Central memory CD8-positive, alpha-beta T cell (primary cell): ENCODE measurements at regions not wholly inside any gene's neighbourhood (a gene's known extent, or its start where the extent isn't known, plus 50 kb on each side); places are given as distances from the start of the nearest gene placed in this dataset.

Experiments
- ATAC-seq: fragments of 150-1000 bp; cut with Tn5 transposase; replicated peaks from 2 replicates; pipeline ENCODE4 v1.10.0; 2022; ENCODE audit warnings: mild to moderate bottlenecking, moderate FRiP score, moderate number of reproducible peaks; ENCODE audit not compliant: poor library complexity, severe bottlenecking; ENCODE audit errors: extremely low read depth
- DNase-seq, 2 donors: peaks; one replicate each; pipeline ENCODE4 v3.0.0; 2021; ENCODE audit warnings: low spot score in 2 of 2
- H3K27ac Mint-ChIP-seq: one replicate; pipeline ENCODE4 v1.8.0; 2022; ENCODE audit warnings: low read depth, mild to moderate bottlenecking, moderate library complexity, mixed read lengths
- H3K27me3 Mint-ChIP-seq: one replicate; pipeline ENCODE4 v1.8.0; 2022; ENCODE audit warnings: mixed read lengths
- H3K36me3 Mint-ChIP-seq: one replicate; pipeline ENCODE4 v1.8.0; 2022; ENCODE audit warnings: mild to moderate bottlenecking, moderate library complexity, mixed read lengths; ENCODE audit not compliant: insufficient read depth
- H3K4me1 Mint-ChIP-seq: one replicate; pipeline ENCODE4 v1.8.0; 2022; ENCODE audit warnings: mixed read lengths
- H3K4me3 Mint-ChIP-seq: one replicate; pipeline ENCODE4 v1.8.0; 2022; ENCODE audit warnings: mild to moderate bottlenecking, moderate library complexity, mixed read lengths
- H3K9me3 Mint-ChIP-seq: one replicate; pipeline ENCODE4 v1.8.0; 2022; ENCODE audit warnings: mixed read lengths

DNA sequence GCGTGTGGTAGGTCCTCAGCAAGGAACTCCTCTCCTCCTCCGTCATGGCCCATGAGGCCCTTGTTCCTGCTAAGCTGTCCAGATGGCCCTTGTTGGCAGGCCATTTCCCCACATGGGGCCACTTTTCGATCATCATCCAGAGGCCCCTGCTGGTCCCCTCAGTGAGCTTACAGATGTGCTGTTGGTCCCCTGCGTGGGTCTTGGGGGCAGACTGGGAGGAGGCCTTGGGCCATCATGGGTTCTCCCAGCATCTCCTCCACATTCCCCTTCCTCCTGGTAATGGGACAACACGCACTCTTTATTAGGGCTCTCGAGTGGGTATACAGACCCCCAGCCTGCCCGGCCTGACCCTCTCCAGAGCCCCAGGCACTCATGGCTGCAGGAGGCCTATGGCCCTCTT lies 114.7 kb downstream of the BEGAIN start:
- H3K9me3 Mint-ChIP-seq = no peaks in the 10 kb centered on the region
- no peaks in the 10 kb centered on the region for H3K27me3 Mint-ChIP-seq
- H3K4me1 Mint-ChIP-seq = peaks cover 8% of the 10 kb centered on the region
- H3K27ac Mint-ChIP-seq = no peak overlapping the region
- no peak overlapping the region for H3K4me3 Mint-ChIP-seq
- H3K36me3 Mint-ChIP-seq = no peaks in the 10 kb centered on the region
- DNase-seq = no peak
- no peak for ATAC-seq

DNA sequence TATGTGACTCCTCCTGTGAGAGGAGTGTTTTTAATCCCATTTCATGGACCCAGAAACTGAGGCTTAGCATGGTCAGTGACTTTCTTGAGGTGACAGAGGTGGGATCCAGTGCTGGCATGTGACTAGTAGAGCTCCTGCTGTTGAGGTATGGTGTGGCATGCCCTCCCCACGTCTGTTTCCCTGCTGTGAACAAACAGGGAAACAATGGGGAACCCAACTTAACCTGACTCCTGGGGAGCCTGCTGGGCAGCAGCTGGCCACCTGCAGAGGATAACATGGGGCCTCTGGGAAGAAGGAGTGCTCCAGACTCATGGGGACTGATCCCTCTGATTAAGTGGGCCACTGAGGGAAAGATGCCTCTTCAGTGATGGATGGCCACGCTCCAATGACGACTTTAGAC lies 114.0 kb downstream of the BEGAIN start:
- ATAC-seq (no peak), DNase-seq (no peak)
- Mint-ChIP-seq H3K4me1 (peaks cover 8% of the 10 kb centered on the region), H3K36me3 (no peaks in the 10 kb centered on the region), H3K9me3 (no peaks in the 10 kb centered on the region), H3K27ac (no peak overlapping the region), H3K4me3 (no peak overlapping the region), H3K27me3 (no peaks in the 10 kb centered on the region)

DNA sequence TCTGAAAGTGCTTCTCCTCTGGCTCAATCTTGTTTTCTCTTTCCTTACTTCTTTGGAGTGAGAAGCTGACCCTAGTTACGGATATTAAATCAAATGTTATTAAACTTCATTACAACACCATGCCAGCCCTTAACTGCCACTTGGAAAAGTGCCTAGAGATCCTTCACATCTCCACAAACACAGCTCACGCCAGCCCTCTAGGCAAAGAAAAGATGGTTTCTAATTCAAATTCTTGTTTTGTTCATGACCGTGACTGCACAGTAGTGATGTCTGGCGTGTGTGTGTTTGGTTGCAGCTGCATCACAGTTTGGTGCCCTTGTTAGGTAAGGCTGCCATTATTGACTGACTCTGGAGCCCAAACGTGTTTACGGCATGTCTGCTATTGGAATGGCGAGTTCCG lies 113.0 kb downstream of the BEGAIN start:
- H3K27ac Mint-ChIP-seq = no peak overlapping the region
- H3K9me3 Mint-ChIP-seq = no peaks in the 10 kb centered on the region
- no peak overlapping the region for H3K4me3 Mint-ChIP-seq
- H3K27me3 Mint-ChIP-seq = no peaks in the 10 kb centered on the region
- DNase-seq = no peak
- H3K4me1 Mint-ChIP-seq = peaks cover 8% of the 10 kb centered on the region
- ATAC-seq = no peak
- no peaks in the 10 kb centered on the region for H3K36me3 Mint-ChIP-seq

DNA sequence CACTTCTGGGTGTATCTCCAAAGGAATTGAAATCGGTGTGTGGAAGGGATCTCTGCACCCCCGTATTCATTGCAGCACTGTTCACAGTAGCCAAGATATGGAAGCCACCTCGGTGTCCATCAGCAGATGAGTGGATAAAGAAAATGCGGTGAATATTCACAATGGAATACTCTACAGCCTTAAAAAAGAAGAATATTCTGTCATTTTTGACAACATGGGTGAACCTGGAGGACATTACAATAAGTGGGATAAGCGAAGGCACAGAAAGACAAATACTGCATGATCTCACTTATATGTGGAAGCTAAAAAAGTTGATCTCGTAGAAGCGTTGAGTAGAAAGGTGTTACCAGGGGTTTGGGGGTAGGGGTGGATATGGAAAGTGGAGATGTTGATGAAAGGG lies 111.9 kb downstream of the BEGAIN start:
- no peaks in the 10 kb centered on the region for H3K27me3 Mint-ChIP-seq
- H3K27ac Mint-ChIP-seq = no peak overlapping the region
- no peaks in the 10 kb centered on the region for H3K9me3 Mint-ChIP-seq
- H3K36me3 Mint-ChIP-seq = no peaks in the 10 kb centered on the region
- ATAC-seq = no peak
- no peaks in the 10 kb centered on the region for H3K4me1 Mint-ChIP-seq
- DNase-seq = no peak
- H3K4me3 Mint-ChIP-seq = no peak overlapping the region

DNA sequence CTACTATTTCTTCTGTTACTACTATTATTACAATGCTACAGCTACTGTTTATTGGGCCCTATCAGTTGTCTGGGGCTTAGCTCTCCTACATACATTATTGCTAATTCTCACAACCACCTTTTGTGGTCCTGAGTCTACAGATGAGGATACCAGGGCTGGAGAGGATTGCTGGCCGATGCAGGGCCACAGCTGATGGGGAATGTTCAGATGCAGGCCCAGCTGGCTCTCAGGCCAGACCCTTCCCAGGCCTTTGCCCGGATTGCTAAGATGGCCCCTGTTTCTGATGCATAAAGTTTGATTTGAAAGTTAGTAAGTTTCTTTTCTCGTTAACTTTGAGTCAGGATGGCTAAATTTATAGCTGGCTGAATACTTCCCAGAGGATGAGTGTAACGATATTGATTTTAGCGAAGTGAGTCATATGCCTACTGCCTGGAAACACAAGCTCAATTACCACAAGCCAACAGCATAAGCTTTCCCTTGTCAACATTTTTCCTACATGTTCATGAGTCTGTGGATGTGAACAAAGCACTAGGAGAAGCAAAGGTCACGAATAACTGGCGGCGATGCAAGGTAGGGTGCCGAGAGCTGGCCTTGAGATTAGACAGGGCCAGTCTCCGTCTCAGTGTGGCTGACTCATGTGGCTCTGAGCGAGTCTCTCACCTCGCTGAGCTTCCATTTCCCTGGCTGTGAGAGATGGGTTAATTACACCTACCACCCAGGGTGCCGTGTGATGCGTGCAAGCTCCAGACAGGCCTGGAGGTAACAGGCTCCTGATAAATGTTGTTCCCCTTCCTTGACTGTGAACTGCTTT lies 111.0 kb downstream of the BEGAIN start:
- no peaks in the 10 kb centered on the region for H3K36me3 Mint-ChIP-seq
- no peaks in the 10 kb centered on the region for H3K27me3 Mint-ChIP-seq
- no peak overlapping the region for H3K27ac Mint-ChIP-seq
- H3K4me1 Mint-ChIP-seq = no peaks in the 10 kb centered on the region
- no peaks in the 10 kb centered on the region for H3K9me3 Mint-ChIP-seq
- H3K4me3 Mint-ChIP-seq = no peak overlapping the region
- ATAC-seq (no peak), DNase-seq (no peak)

- peaks cover 2% of the 10 kb centered on the region for H3K36me3 Mint-ChIP-seq
- no peaks in the 10 kb centered on the region for H3K27me3 Mint-ChIP-seq
- no peaks in the 10 kb centered on the region for H3K9me3 Mint-ChIP-seq
- DNase-seq (no peak), ATAC-seq (no peak)
- peaks cover 17% of the 10 kb centered on the region for H3K4me1 Mint-ChIP-seq
- no peak overlapping the region for H3K27ac Mint-ChIP-seq
- H3K4me3 Mint-ChIP-seq = no peak overlapping the region
These were observed 102.5 kb downstream of the BEGAIN start for GRCh38 chr14:100484531-100485267.

GRCh38 chr14:100486025-100486828 lies 101.0 kb downstream of the BEGAIN start:
- DNase-seq (peak; percentile 27 to 45), ATAC-seq (peak; percentile 43)
- peaks cover 17% of the 10 kb centered on the region for H3K4me1 Mint-ChIP-seq
- no peak overlapping the region for H3K27ac Mint-ChIP-seq
- no peak overlapping the region for H3K4me3 Mint-ChIP-seq
- H3K27me3 Mint-ChIP-seq = no peaks in the 10 kb centered on the region
- H3K36me3 Mint-ChIP-seq = peaks cover 2% of the 10 kb centered on the region
- H3K9me3 Mint-ChIP-seq = no peaks in the 10 kb centered on the region
